HAP-1 (cell line): ENCODE measurements at regions not wholly inside any gene's neighbourhood (a gene's known extent, or its start where the extent isn't known, plus 50 kb on each side); places are given as distances from the start of the nearest gene placed in this dataset.

ENCODE experiments used
- DNase-seq, 2 experiments: peaks; one replicate each; pipeline ENCODE4 v3.0.0-alpha.2; 2016 to 2020; ENCODE audit warnings: low spot score in 2 of 2
- H3K27me3 ChIP-seq: fragments of 250-450 bp; sonication (Bioruptor Pico); 2 replicates; pipeline ENCODE4 v1.5.1; 2020; ENCODE audit warnings: low read depth, mild to moderate bottlenecking, moderate library complexity
- H3K36me3 ChIP-seq: fragments of 250-450 bp; sonication (Bioruptor Pico); replicated peaks from 2 replicates; pipeline ENCODE4 v1.5.1; 2020; ENCODE audit warnings: mild to moderate bottlenecking
- H3K4me1 ChIP-seq: fragments of 250-450 bp; sonication (Bioruptor Pico); 2 replicates; pipeline ENCODE4 v1.5.1; 2020; ENCODE audit warnings: mild to moderate bottlenecking
- H3K4me3 ChIP-seq: fragments of 250-450 bp; sonication (Bioruptor Pico); 2 replicates; pipeline ENCODE4 v1.5.1; 2020; ENCODE audit warnings: mild to moderate bottlenecking, moderate library complexity
- H3K9me3 ChIP-seq: fragments of 250-450 bp; sonication (Bioruptor Pico); 2 replicates; pipeline ENCODE4 v1.5.1; 2020; ENCODE audit warnings: mild to moderate bottlenecking, moderate library complexity
- in situ Hi-C: fragments of 300-500 bp; cut with MboI; formaldehyde crosslinking; loops from 3 replicates; pipeline ENCODE4 v1.14.3; 2020; ENCODE audit warnings: low sequenced_read_pairs, inconsistent platforms, mixed read lengths

GRCh38 chr4:156575430-156576073, 396.0 kb downstream of the PDGFC start:
- no peaks in the 10 kb centered on the region for H3K4me1 ChIP-seq
- no peaks in the 10 kb centered on the region for H3K27me3 ChIP-seq
- DNase-seq, result no peak
- H3K36me3 ChIP-seq, result no peaks in the 10 kb centered on the region
- no peaks in the 10 kb centered on the region for H3K9me3 ChIP-seq
- H3K4me3 ChIP-seq, result no peak overlapping the region
- in situ Hi-C loops, result no loop called here

GRCh38 chr4:156571146-156571545, 400.5 kb downstream of the PDGFC start:
- H3K36me3 ChIP-seq, result no peaks in the 10 kb centered on the region
- H3K4me3 ChIP-seq, result no peak overlapping the region
- DNase-seq, result no peak
- in situ Hi-C loops, result no loop called here
- no peaks in the 10 kb centered on the region for H3K27me3 ChIP-seq
- no peaks in the 10 kb centered on the region for H3K9me3 ChIP-seq
- H3K4me1 ChIP-seq, result no peaks in the 10 kb centered on the region; the same call in 1 of the 2 replicates

GRCh38 chr4:156569535-156569934, 402.1 kb downstream of the PDGFC start:
- in situ Hi-C loops, result no loop called here
- H3K36me3 ChIP-seq, result no peaks in the 10 kb centered on the region
- no peak overlapping the region for H3K4me3 ChIP-seq
- H3K27me3 ChIP-seq, result no peaks in the 10 kb centered on the region
- H3K9me3 ChIP-seq, result no peaks in the 10 kb centered on the region
- no peaks in the 10 kb centered on the region; the same call in 1 of the 2 replicates for H3K4me1 ChIP-seq
- DNase-seq, result no peak

- H3K27me3 ChIP-seq, result no peaks in the 10 kb centered on the region
- in situ Hi-C loops, result no loop called here
- H3K4me1 ChIP-seq, result no peaks in the 10 kb centered on the region; the same call in 1 of the 2 replicates
- no peaks in the 10 kb centered on the region for H3K36me3 ChIP-seq
- DNase-seq, result no peak
- no peaks in the 10 kb centered on the region for H3K9me3 ChIP-seq
- no peak overlapping the region for H3K4me3 ChIP-seq
Observed at GRCh38 chr4:156568484-156568883, 403.1 kb downstream of the PDGFC start.

GRCh38 chr4:156568041-156568440, 403.6 kb downstream of the PDGFC start:
- in situ Hi-C loops, result no loop called here
- Histone ChIP-seq H3K4me3 (no peak overlapping the region), H3K4me1 (no peaks in the 10 kb centered on the region; the same call in 1 of the 2 replicates), H3K27me3 (no peaks in the 10 kb centered on the region), H3K36me3 (no peaks in the 10 kb centered on the region), H3K9me3 (no peaks in the 10 kb centered on the region)
- no peak for DNase-seq

- no peaks in the 10 kb centered on the region for H3K9me3 ChIP-seq
- no peaks in the 10 kb centered on the region for H3K36me3 ChIP-seq
- H3K4me3 ChIP-seq, result no peak overlapping the region
- no peaks in the 10 kb centered on the region for H3K27me3 ChIP-seq
- DNase-seq, result no peak
- in situ Hi-C loops, result no loop called here
- H3K4me1 ChIP-seq, result no peaks in the 10 kb centered on the region
Observed at GRCh38 chr4:156560701-156561100, 410.9 kb downstream of the PDGFC start.

GRCh38 chr4:156559346-156559745, 412.3 kb downstream of the PDGFC start:
- H3K4me1 ChIP-seq, result no peaks in the 10 kb centered on the region
- no peaks in the 10 kb centered on the region for H3K36me3 ChIP-seq
- no peaks in the 10 kb centered on the region for H3K27me3 ChIP-seq
- in situ Hi-C loops, result no loop called here
- H3K9me3 ChIP-seq, result no peaks in the 10 kb centered on the region
- H3K4me3 ChIP-seq, result no peak overlapping the region
- DNase-seq, result no peak

- no peaks in the 10 kb centered on the region for H3K4me1 ChIP-seq
- in situ Hi-C loops, result no loop called here
- H3K36me3 ChIP-seq, result no peaks in the 10 kb centered on the region
- no peaks in the 10 kb centered on the region for H3K27me3 ChIP-seq
- no peak overlapping the region for H3K4me3 ChIP-seq
- H3K9me3 ChIP-seq, result no peaks in the 10 kb centered on the region
- DNase-seq, result no peak
Observed at GRCh38 chr4:156558373-156559025, 413.1 kb downstream of the PDGFC start.

- DNase-seq, result no peak
- H3K27me3 ChIP-seq, result no peaks in the 10 kb centered on the region
- H3K36me3 ChIP-seq, result no peaks in the 10 kb centered on the region
- H3K4me1 ChIP-seq, result no peaks in the 10 kb centered on the region
- H3K9me3 ChIP-seq, result no peaks in the 10 kb centered on the region
- H3K4me3 ChIP-seq, result no peak overlapping the region
- in situ Hi-C loops, result no loop called here
Observed at GRCh38 chr4:156557920-156558319, 413.7 kb downstream of the PDGFC start.

GRCh38 chr4:156556336-156556735, 415.3 kb downstream of the PDGFC start:
- H3K4me3 ChIP-seq, result no peak overlapping the region
- H3K27me3 ChIP-seq, result no peaks in the 10 kb centered on the region
- no peaks in the 10 kb centered on the region for H3K4me1 ChIP-seq
- no peaks in the 10 kb centered on the region for H3K9me3 ChIP-seq
- no peaks in the 10 kb centered on the region for H3K36me3 ChIP-seq
- in situ Hi-C loops, result no loop called here
- DNase-seq, result no peak

- Histone ChIP-seq H3K27me3 (no peaks in the 10 kb centered on the region), H3K9me3 (no peaks in the 10 kb centered on the region), H3K36me3 (no peaks in the 10 kb centered on the region), H3K4me3 (no peak overlapping the region), H3K4me1 (no peaks in the 10 kb centered on the region)
- in situ Hi-C loops, result no loop called here
- no peak for DNase-seq
Observed at GRCh38 chr4:156553659-156554058, 417.9 kb downstream of the PDGFC start.

GRCh38 chr4:156547891-156548290, 423.7 kb downstream of the PDGFC start:
- DNase-seq, result no peak
- Histone ChIP-seq H3K4me3 (no peak overlapping the region), H3K9me3 (no peaks in the 10 kb centered on the region), H3K27me3 (no peaks in the 10 kb centered on the region), H3K4me1 (no peaks in the 10 kb centered on the region), H3K36me3 (no peaks in the 10 kb centered on the region)
- in situ Hi-C loops, result no loop called here

- no peaks in the 10 kb centered on the region for H3K9me3 ChIP-seq
- no peaks in the 10 kb centered on the region for H3K36me3 ChIP-seq
- H3K27me3 ChIP-seq, result no peaks in the 10 kb centered on the region
- H3K4me1 ChIP-seq, result no peaks in the 10 kb centered on the region
- in situ Hi-C loops, result no loop called here
- DNase-seq, result no peak
- no peak overlapping the region for H3K4me3 ChIP-seq
Observed at GRCh38 chr4:156547439-156547838, 424.2 kb downstream of the PDGFC start.

GRCh38 chr4:156545003-156545785, 426.4 kb downstream of the PDGFC start:
- Histone ChIP-seq H3K36me3 (no peaks in the 10 kb centered on the region), H3K9me3 (no peaks in the 10 kb centered on the region), H3K27me3 (no peaks in the 10 kb centered on the region), H3K4me1 (no peaks in the 10 kb centered on the region), H3K4me3 (no peak overlapping the region)
- in situ Hi-C loops, result no loop called here
- DNase-seq, result no peak
